Activated CD4-positive, alpha-beta T cell treated with anti-CD3 and anti-CD28 coated beads for 36 hours (primary cell): ENCODE measurements at regions not wholly inside any gene's neighbourhood (a gene's known extent, or its start where the extent isn't known, plus 50 kb on each side); places are given as distances from the start of the nearest gene placed in this dataset.
A peak's percentile ranks its signal among the peaks of the same experiment; 100 is the strongest.

ENCODE experiments used
- ATAC-seq: fragments of 200-7000 bp; cut with Tn5 transposase; one replicate; pipeline ENCODE4 v1.10.0; 2021; ENCODE audit warnings: mild to moderate bottlenecking, moderate library complexity
- CTCF ChIA-PET: fragments of 350-600 bp; sonication (Branson Sonifier 250); formaldehyde crosslinking; loops from one replicate; lab custom pipeline; 2021; ENCODE audit warnings: antibody characterized with exemption; lab: Charles Lee
- POLR2A ChIA-PET: fragments of 350-600 bp; sonication (Branson Sonifier 250); formaldehyde crosslinking; loops from one replicate; lab custom pipeline; 2021; ENCODE audit warnings: antibody characterized with exemption, inconsistent platforms; lab: Charles Lee
- DNase-seq: peaks from one replicate; pipeline ENCODE4 v3.0.0-alpha.2; 2020
- H3K27ac Mint-ChIP-seq: one replicate; pipeline ENCODE4 v1.8.0; 2021; ENCODE audit warnings: mixed read lengths
- H3K27me3 Mint-ChIP-seq: one replicate; pipeline ENCODE4 v1.8.0; 2021; ENCODE audit warnings: mixed read lengths
- H3K36me3 Mint-ChIP-seq: one replicate; pipeline ENCODE4 v1.8.0; 2021; ENCODE audit warnings: low read depth, mixed read lengths
- H3K4me1 Mint-ChIP-seq: one replicate; pipeline ENCODE4 v1.8.0; 2021; ENCODE audit warnings: mixed read lengths
- H3K4me3 Mint-ChIP-seq: one replicate; pipeline ENCODE4 v1.8.0; 2021; ENCODE audit warnings: mild to moderate bottlenecking, moderate library complexity, mixed read lengths
- H3K9me3 Mint-ChIP-seq: one replicate; pipeline ENCODE4 v1.8.0; 2021; ENCODE audit warnings: low read depth, mixed read lengths
- intact Hi-C, 2 experiments: fragments of 100-400 bp; cut with DNase I in 1 of 2; cut with micrococcal nuclease in 1 of 2; formaldehyde crosslinking; loops; one replicate each; pipeline versions ENCODE4 v1.14.2 to v1.15.1; 2022 to 2024; cut with DNase I, micrococcal nuclease

- Mint-ChIP-seq H3K4me1 (peaks cover 3% of the 10 kb centered on the region), H3K4me3 (no peak overlapping the region), H3K9me3 (no peaks in the 10 kb centered on the region), H3K36me3 (no peaks in the 10 kb centered on the region), H3K27me3 (peaks cover 21% of the 10 kb centered on the region), H3K27ac (no peak overlapping the region)
- ChIA-PET POLR2A (interaction anchor here (0.7 kb wide), 1 partner anchor 256 kb away, joined by 3 read pairs; no protein-coding TSS in a partner anchor), CTCF (no interaction called here)
- no peak for ATAC-seq
- intact Hi-C loops, result no loop called here
- no peak for DNase-seq
These were observed 151.7 kb upstream of the TOPAZ1 start for GRCh38 chr3:44090036-44090435.

- Mint-ChIP-seq H3K4me1 (peaks cover 3% of the 10 kb centered on the region), H3K4me3 (no peak overlapping the region), H3K27ac (no peak overlapping the region), H3K36me3 (no peaks in the 10 kb centered on the region), H3K27me3 (peaks cover 28% of the 10 kb centered on the region), H3K9me3 (peaks cover 4% of the 10 kb centered on the region)
- CTCF ChIA-PET, result interaction anchor here (0.8 to 1.0 kb wide), 2 partner anchors 34 to 47 kb away, joined by 3 read pairs; no protein-coding TSS in a partner anchor
- DNase-seq (no peak), ATAC-seq (no peak)
- POLR2A ChIA-PET, result no interaction called here
- intact Hi-C loops, result no loop called here
These were observed 149.2 kb upstream of the TOPAZ1 start for GRCh38 chr3:44092497-44092896.

GRCh38 chr3:44093531-44093930 is 148.2 kb upstream of the TOPAZ1 start:
- peaks cover 29% of the 10 kb centered on the region for H3K27me3 Mint-ChIP-seq
- POLR2A ChIA-PET, result no interaction called here
- no peak overlapping the region for H3K4me3 Mint-ChIP-seq
- no peak for DNase-seq
- no peaks in the 10 kb centered on the region for H3K36me3 Mint-ChIP-seq
- CTCF ChIA-PET, result no interaction called here
- H3K9me3 Mint-ChIP-seq, result peaks cover 4% of the 10 kb centered on the region
- peaks cover 3% of the 10 kb centered on the region for H3K4me1 Mint-ChIP-seq
- no peak for ATAC-seq
- H3K27ac Mint-ChIP-seq, result no peak overlapping the region
- intact Hi-C loops, result no loop called here

- ATAC-seq, result no peak
- Mint-ChIP-seq H3K27ac (no peak overlapping the region), H3K36me3 (no peaks in the 10 kb centered on the region), H3K4me1 (no peaks in the 10 kb centered on the region), H3K9me3 (peaks cover 4% of the 10 kb centered on the region), H3K4me3 (no peak overlapping the region), H3K27me3 (peaks cover 39% of the 10 kb centered on the region)
- intact Hi-C loops, result no loop called here
- CTCF ChIA-PET, result interaction anchor here (0.7 kb wide), 1 partner anchor 360 kb away, joined by 3 read pairs; no protein-coding TSS in a partner anchor
- DNase-seq, result no peak
- POLR2A ChIA-PET, result no interaction called here
These were observed 142.8 kb upstream of the TOPAZ1 start for GRCh38 chr3:44098656-44099415.

- ChIA-PET CTCF (interaction anchor here (0.7 kb wide), 1 partner anchor 359 kb away, joined by 3 read pairs; no protein-coding TSS in a partner anchor), POLR2A (no interaction called here)
- DNase-seq (no peak), ATAC-seq (no peak)
- peaks cover 41% of the 10 kb centered on the region for H3K27me3 Mint-ChIP-seq
- no peak overlapping the region for H3K4me3 Mint-ChIP-seq
- intact Hi-C loops, result no loop called here
- H3K36me3 Mint-ChIP-seq, result no peaks in the 10 kb centered on the region
- peaks cover 3% of the 10 kb centered on the region for H3K4me1 Mint-ChIP-seq
- peaks cover 4% of the 10 kb centered on the region for H3K9me3 Mint-ChIP-seq
- no peak overlapping the region for H3K27ac Mint-ChIP-seq
These were observed 142.0 kb upstream of the TOPAZ1 start for GRCh38 chr3:44099566-44100297.

- Mint-ChIP-seq H3K36me3 (no peaks in the 10 kb centered on the region), H3K9me3 (peaks cover 4% of the 10 kb centered on the region), H3K4me1 (peaks cover 9% of the 10 kb centered on the region), H3K27me3 (peaks cover 41% of the 10 kb centered on the region), H3K27ac (no peak overlapping the region), H3K4me3 (no peak overlapping the region)
- POLR2A ChIA-PET, result no interaction called here
- intact Hi-C loops, result no loop called here
- ATAC-seq (no peak), DNase-seq (no peak)
- CTCF ChIA-PET, result no interaction called here
These were observed 141.4 kb upstream of the TOPAZ1 start for GRCh38 chr3:44100298-44100695.

GRCh38 chr3:44104043-44104442 is 137.6 kb upstream of the TOPAZ1 start:
- DNase-seq, result no peak
- Mint-ChIP-seq H3K4me3 (no peak overlapping the region), H3K9me3 (no peaks in the 10 kb centered on the region), H3K36me3 (no peaks in the 10 kb centered on the region), H3K27ac (no peak overlapping the region), H3K4me1 (peaks cover 13% of the 10 kb centered on the region), H3K27me3 (peaks cover 33% of the 10 kb centered on the region)
- POLR2A ChIA-PET, result no interaction called here
- CTCF ChIA-PET, result no interaction called here
- intact Hi-C loops, result loop anchor here in 1 of 2 experiments (2.0 kb wide), 1 partner anchor 45 kb away; no protein-coding TSS in a partner anchor
- ATAC-seq, result no peak

- Mint-ChIP-seq H3K36me3 (no peaks in the 10 kb centered on the region), H3K9me3 (no peaks in the 10 kb centered on the region), H3K4me3 (no peak overlapping the region), H3K27ac (no peak overlapping the region), H3K4me1 (peaks cover 13% of the 10 kb centered on the region), H3K27me3 (peaks cover 31% of the 10 kb centered on the region)
- ChIA-PET CTCF (interaction anchor here (0.7 kb wide), 1 partner anchor 226 kb away, joined by 3 read pairs; no protein-coding TSS in a partner anchor), POLR2A (interaction anchor here (0.6 kb wide), 1 partner anchor 101 kb away, joined by 4 read pairs; no protein-coding TSS in a partner anchor)
- ATAC-seq (peak; percentile 100), DNase-seq (peak; percentile 78)
- intact Hi-C loops, result loop anchor here (2.0 to 5.0 kb wide), 2 partner anchors 46 to 347 kb away; no protein-coding TSS in a partner anchor
These were observed 136.9 kb upstream of the TOPAZ1 start for GRCh38 chr3:44104668-44105321.

GRCh38 chr3:44105571-44105970 is 136.1 kb upstream of the TOPAZ1 start:
- Mint-ChIP-seq H3K9me3 (no peaks in the 10 kb centered on the region), H3K4me3 (no peak overlapping the region), H3K4me1 (peaks cover 13% of the 10 kb centered on the region), H3K27me3 (peaks cover 30% of the 10 kb centered on the region), H3K36me3 (no peaks in the 10 kb centered on the region), H3K27ac (no peak overlapping the region)
- ChIA-PET POLR2A (interaction anchor here (0.6 kb wide), 1 partner anchor 101 kb away, joined by 4 read pairs; no protein-coding TSS in a partner anchor), CTCF (interaction anchor here (0.7 kb wide), 1 partner anchor 227 kb away, joined by 3 read pairs; no protein-coding TSS in a partner anchor)
- DNase-seq (no peak), ATAC-seq (no peak)
- intact Hi-C loops, result loop anchor here (2.0 to 5.0 kb wide), 2 partner anchors 47 to 348 kb away; no protein-coding TSS in a partner anchor

- Mint-ChIP-seq H3K27ac (no peak overlapping the region), H3K4me1 (peaks cover 13% of the 10 kb centered on the region), H3K9me3 (no peaks in the 10 kb centered on the region), H3K4me3 (no peak overlapping the region), H3K36me3 (no peaks in the 10 kb centered on the region), H3K27me3 (peaks cover 23% of the 10 kb centered on the region)
- DNase-seq (no peak), ATAC-seq (no peak)
- ChIA-PET POLR2A (interaction anchor here (0.6 kb wide), 1 partner anchor 497 kb away, joined by 7 read pairs; no protein-coding TSS in a partner anchor), CTCF (no interaction called here)
- intact Hi-C loops, result loop anchor here in 1 of 2 experiments (5.0 kb wide), 1 partner anchor 349 kb away; no protein-coding TSS in a partner anchor
These were observed 134.9 kb upstream of the TOPAZ1 start for GRCh38 chr3:44106756-44107155.

- CTCF ChIA-PET, result no interaction called here
- H3K27me3 Mint-ChIP-seq, result peaks cover 10% of the 10 kb centered on the region
- no peak overlapping the region for H3K27ac Mint-ChIP-seq
- peaks cover 13% of the 10 kb centered on the region for H3K4me1 Mint-ChIP-seq
- H3K36me3 Mint-ChIP-seq, result no peaks in the 10 kb centered on the region
- ATAC-seq (no peak), DNase-seq (no peak)
- H3K9me3 Mint-ChIP-seq, result no peaks in the 10 kb centered on the region
- intact Hi-C loops, result loop anchor here in 1 of 2 experiments (5.0 kb wide), 1 partner anchor 351 kb away; no protein-coding TSS in a partner anchor
- H3K4me3 Mint-ChIP-seq, result no peak overlapping the region
- POLR2A ChIA-PET, result no interaction called here
These were observed 133.2 kb upstream of the TOPAZ1 start for GRCh38 chr3:44108481-44108880.
